CD4-positive, alpha-beta T cell treated with Interferon gamma for 1 hour (primary cell): ENCODE measurements at regions not wholly inside any gene's neighbourhood (a gene's known extent, or its start where the extent isn't known, plus 50 kb on each side); places are given as distances from the start of the nearest gene placed in this dataset.

Source experiments
- DNase-seq: peaks from one replicate; pipeline ENCODE4 v3.0.0-alpha.2; 2020

- no peak for DNase-seq
Measured at GRCh38 chr14:61104358-61104757, 123.3 kb downstream of the SLC38A6 start.

- peak; percentile 68 for DNase-seq
Measured at GRCh38 chr14:61103541-61104339, 122.7 kb downstream of the SLC38A6 start.

GRCh38 chr14:61102549-61103466 is 121.8 kb downstream of the SLC38A6 start:
- DNase-seq = no peak
